OCI-LY3 (cell line): ENCODE measurements at regions not wholly inside any gene's neighbourhood (a gene's known extent, or its start where the extent isn't known, plus 50 kb on each side); places are given as distances from the start of the nearest gene placed in this dataset.

Experiments
- CTCF ChIP-seq: fragments of 200-600, 300-600 bp; sonication (generic); IDR thresholded peaks from 2 replicates; pipeline ENCODE4 v1.5.1; 2014; ENCODE audit warnings: antibody characterized with exemption, low read length, low read depth
- EZH2phosphoT487 ChIP-seq: fragments of 200-600 bp; shearing (Covaris generic); IDR thresholded peaks from 2 replicates; pipeline ENCODE4 v1.6.1; 2018; ENCODE audit warnings: antibody characterized with exemption, mixed run types, low read depth

- TF ChIP-seq CTCF, result no peak
- TF ChIP-seq EZH2phosphoT487, result no peak
Measured at GRCh38 chr10:120998782-120999285, 147.7 kb downstream of the WDR11 start.
